ENCODE measurements at regions not wholly inside any gene's neighbourhood (a gene's known extent, or its start where the extent isn't known, plus 50 kb on each side); places are given as distances from the start of the nearest gene placed in this dataset.

DNA sequence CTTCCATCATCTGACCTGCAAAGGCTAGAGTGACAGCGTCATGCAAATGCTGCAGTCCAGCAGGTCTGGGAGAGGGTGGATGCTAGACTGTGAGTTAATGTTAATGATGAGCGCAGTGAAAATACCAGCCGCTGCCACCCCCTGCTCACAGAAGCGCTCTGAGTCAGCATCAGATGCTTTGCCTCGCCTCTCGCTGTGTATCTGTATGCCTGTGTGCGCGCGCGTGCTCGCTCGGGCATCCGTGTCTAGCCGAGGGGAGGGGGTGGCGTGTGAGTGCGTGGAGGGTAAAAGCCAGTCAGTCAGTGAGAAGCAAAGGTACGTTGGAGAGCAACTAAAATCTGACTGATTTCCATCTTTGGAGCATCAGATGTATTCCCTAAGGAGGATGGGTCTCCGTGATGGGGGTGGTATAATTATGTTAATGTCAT, 858.7 kb downstream of the USP25 start:
- H3K27me3 ChIP-seq (ENCODE audit: low read depth, low read length), result no peaks in the 10 kb centered on the region
- H3K27ac ChIP-seq (ENCODE audit: low read length), result no peak overlapping the region
- no peaks in the 10 kb centered on the region for H3K36me3 ChIP-seq (replicated peaks; ENCODE audit: low read depth, low read length)
- no peaks in the 10 kb centered on the region for H3K9me3 ChIP-seq (ENCODE audit: insufficient read depth, low read length)
- H2AFZ ChIP-seq (ENCODE audit: low read depth, low read length), result no peak overlapping the region
- no peaks in the 10 kb centered on the region for H4K20me1 ChIP-seq (ENCODE audit: insufficient read depth, low read length)
- TF ChIP-seq, protein P1, sequence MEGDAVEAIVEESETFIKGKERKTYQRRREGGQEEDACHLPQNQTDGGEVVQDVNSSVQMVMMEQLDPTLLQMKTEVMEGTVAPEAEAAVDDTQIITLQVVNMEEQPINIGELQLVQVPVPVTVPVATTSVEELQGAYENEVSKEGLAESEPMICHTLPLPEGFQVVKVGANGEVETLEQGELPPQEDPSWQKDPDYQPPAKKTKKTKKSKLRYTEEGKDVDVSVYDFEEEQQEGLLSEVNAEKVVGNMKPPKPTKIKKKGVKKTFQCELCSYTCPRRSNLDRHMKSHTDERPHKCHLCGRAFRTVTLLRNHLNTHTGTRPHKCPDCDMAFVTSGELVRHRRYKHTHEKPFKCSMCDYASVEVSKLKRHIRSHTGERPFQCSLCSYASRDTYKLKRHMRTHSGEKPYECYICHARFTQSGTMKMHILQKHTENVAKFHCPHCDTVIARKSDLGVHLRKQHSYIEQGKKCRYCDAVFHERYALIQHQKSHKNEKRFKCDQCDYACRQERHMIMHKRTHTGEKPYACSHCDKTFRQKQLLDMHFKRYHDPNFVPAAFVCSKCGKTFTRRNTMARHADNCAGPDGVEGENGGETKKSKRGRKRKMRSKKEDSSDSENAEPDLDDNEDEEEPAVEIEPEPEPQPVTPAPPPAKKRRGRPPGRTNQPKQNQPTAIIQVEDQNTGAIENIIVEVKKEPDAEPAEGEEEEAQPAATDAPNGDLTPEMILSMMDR (IDR thresholded peaks at IDR 0.05; ENCODE audit: low read depth, low read length), result no peak
- no peak for TF ChIP-seq EZH2phosphoT487 (IDR thresholded peaks at IDR 0.05; ENCODE audit: low read depth)
- H3K9ac ChIP-seq (ENCODE audit: low read length), result no peak overlapping the region
- H3K4me3 ChIP-seq (ENCODE audit: low read length), result no peak overlapping the region
- H3K4me1 ChIP-seq (ENCODE audit: low read length), result no peaks in the 10 kb centered on the region
- H3K4me2 ChIP-seq (ENCODE audit: low read length), result no peak overlapping the region
- no peaks in the 10 kb centered on the region for H3K79me2 ChIP-seq (ENCODE audit: low read length)

DNA sequence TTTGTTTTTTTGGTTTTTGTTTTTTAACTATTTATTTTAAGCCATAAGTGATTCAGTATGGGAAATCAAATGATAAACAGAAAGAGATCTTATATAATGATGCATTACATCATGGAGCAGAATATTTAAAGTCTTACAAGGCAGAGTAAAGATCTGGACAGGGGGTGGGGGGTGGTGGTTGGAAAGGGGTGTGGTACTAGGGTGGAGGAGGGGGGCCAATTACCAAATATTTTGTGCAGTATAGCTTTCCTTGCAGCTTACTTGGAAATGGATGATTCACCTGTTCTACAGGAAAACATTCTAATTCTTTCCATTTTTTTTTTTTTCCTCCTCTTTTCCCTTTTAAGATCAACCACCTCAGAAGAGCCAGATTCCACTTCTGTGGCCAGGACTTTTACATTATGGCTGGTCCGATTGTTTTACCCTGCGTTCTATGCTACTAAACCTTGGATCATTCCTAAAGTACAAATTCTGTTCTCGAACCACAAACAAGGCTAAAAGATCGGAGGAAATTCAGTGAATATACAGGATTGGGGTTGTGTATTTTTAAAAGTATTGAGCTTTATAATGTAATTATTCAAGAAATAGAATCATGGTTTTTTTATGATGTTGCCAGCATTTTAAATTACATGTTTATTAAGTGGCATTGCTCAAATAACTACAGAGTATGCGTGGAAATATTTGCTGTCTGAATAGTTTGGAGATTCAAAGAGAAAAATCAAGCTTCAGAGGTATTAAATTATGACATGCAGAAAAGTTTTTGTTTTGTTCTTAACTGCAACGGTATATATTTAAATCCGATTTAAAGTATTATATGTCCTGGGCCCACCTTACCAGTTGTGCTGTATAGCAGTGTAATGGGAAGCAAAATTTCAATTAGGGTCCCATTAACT, 859.5 kb downstream of the USP25 start:
- Histone ChIP-seq H2AFZ (ENCODE audit: low read depth, low read length) (no peak overlapping the region), H3K9me3 (ENCODE audit: insufficient read depth, low read length) (no peaks in the 10 kb centered on the region), H3K9ac (ENCODE audit: low read length) (no peak overlapping the region), H3K79me2 (ENCODE audit: low read length) (no peaks in the 10 kb centered on the region), H4K20me1 (ENCODE audit: insufficient read depth, low read length) (no peaks in the 10 kb centered on the region), H3K27ac (ENCODE audit: low read length) (no peak overlapping the region), H3K27me3 (ENCODE audit: low read depth, low read length) (no peaks in the 10 kb centered on the region), H3K4me2 (ENCODE audit: low read length) (no peak overlapping the region), H3K4me1 (ENCODE audit: low read length) (no peaks in the 10 kb centered on the region), H3K4me3 (ENCODE audit: low read length) (no peak overlapping the region), H3K36me3 (replicated peaks; ENCODE audit: low read depth, low read length) (no peaks in the 10 kb centered on the region)
- no peak for TF ChIP-seq EZH2phosphoT487 (IDR thresholded peaks at IDR 0.05; ENCODE audit: low read depth)
- TF ChIP-seq, protein P1 (IDR thresholded peaks at IDR 0.05; ENCODE audit: low read depth, low read length), result no peak

DNA sequence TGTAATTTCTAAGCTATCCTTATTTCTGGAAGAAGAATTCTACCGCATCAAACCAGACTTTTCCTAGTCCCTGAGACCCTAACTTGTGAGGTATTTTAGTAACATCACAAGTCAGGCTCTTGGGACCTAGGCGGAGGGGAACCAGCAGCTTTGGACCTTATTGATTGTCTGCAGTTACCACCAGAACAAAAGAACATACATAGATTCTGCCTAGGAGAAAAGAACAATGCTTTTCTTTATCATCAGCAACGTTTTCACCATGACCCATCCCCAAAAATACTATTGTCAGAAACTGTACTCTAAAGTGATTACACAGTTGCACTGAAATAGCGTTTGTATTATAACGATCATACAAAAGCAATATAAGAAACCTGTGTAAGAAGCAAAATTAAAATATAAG, 860.4 kb downstream of the USP25 start:
- no peak overlapping the region for H3K9ac ChIP-seq (ENCODE audit: low read length)
- H4K20me1 ChIP-seq (ENCODE audit: insufficient read depth, low read length), result no peaks in the 10 kb centered on the region
- H3K27ac ChIP-seq (ENCODE audit: low read length), result no peak overlapping the region
- H3K79me2 ChIP-seq (ENCODE audit: low read length), result no peaks in the 10 kb centered on the region
- no peaks in the 10 kb centered on the region for H3K4me1 ChIP-seq (ENCODE audit: low read length)
- no peak overlapping the region for H3K4me2 ChIP-seq (ENCODE audit: low read length)
- TF ChIP-seq, protein P1 (IDR thresholded peaks at IDR 0.05; ENCODE audit: low read depth, low read length), result no peak
- TF ChIP-seq EZH2phosphoT487 (IDR thresholded peaks at IDR 0.05; ENCODE audit: low read depth), result no peak
- H3K9me3 ChIP-seq (ENCODE audit: insufficient read depth, low read length), result no peaks in the 10 kb centered on the region
- H3K36me3 ChIP-seq (replicated peaks; ENCODE audit: low read depth, low read length), result no peaks in the 10 kb centered on the region
- H3K4me3 ChIP-seq (ENCODE audit: low read length), result no peak overlapping the region
- H2AFZ ChIP-seq (ENCODE audit: low read depth, low read length), result no peak overlapping the region
- H3K27me3 ChIP-seq (ENCODE audit: low read depth, low read length), result no peaks in the 10 kb centered on the region

DNA sequence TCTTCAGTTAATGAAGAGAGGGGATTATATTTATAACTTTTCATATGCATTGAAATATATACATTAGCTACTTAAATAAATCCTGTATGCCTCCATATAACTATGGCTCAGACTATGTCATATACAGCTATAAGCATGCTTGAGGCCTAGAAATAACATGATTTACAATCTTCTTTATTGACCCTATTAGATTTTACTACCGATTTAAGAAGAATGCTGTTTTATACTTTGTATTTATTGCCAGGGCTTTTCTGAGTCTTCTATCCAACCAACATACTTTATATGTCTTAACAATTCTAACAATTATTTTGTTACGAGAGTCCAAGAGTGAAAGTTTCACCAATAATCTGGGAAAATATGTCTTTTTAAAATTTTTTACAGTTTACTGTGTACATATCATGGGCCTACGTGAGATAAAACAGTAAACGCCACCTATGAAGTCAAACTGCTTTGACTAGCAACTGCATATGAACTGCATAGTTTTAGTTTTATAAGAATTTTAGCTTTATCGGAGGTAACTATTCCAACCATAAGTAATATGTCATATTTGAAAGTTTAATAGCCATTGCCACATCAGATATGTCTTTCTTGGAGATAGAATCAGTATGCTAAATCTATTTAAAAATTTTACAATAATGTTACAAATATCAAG, 861.0 kb downstream of the USP25 start:
- Histone ChIP-seq H3K4me3 (ENCODE audit: low read length) (no peak overlapping the region), H3K36me3 (replicated peaks; ENCODE audit: low read depth, low read length) (no peaks in the 10 kb centered on the region), H4K20me1 (ENCODE audit: insufficient read depth, low read length) (no peaks in the 10 kb centered on the region), H3K9me3 (ENCODE audit: insufficient read depth, low read length) (no peaks in the 10 kb centered on the region), H3K4me2 (ENCODE audit: low read length) (no peak overlapping the region), H3K27ac (ENCODE audit: low read length) (no peak overlapping the region), H3K9ac (ENCODE audit: low read length) (no peak overlapping the region), H3K27me3 (ENCODE audit: low read depth, low read length) (no peaks in the 10 kb centered on the region), H3K4me1 (ENCODE audit: low read length) (no peaks in the 10 kb centered on the region), H3K79me2 (ENCODE audit: low read length) (no peaks in the 10 kb centered on the region), H2AFZ (ENCODE audit: low read depth, low read length) (no peak overlapping the region)
- TF ChIP-seq EZH2phosphoT487 (IDR thresholded peaks at IDR 0.05; ENCODE audit: low read depth), result no peak
- TF ChIP-seq, protein P1 (IDR thresholded peaks at IDR 0.05; ENCODE audit: low read depth, low read length), result no peak
